Thyroid gland (tissue), 4 donors: ENCODE measurements at regions not wholly inside any gene's neighbourhood (a gene's known extent, or its start where the extent isn't known, plus 50 kb on each side); places are given as distances from the start of the nearest gene placed in this dataset.

ENCODE experiments used
- POLR2A ChIP-seq, 2 donors: fragments of 450-650 bp; IDR thresholded peaks; one replicate each; pipeline ENCODE4 v1.6.1; 2017; ENCODE audit warnings: antibody characterized with exemption in 2 of 2, mild to moderate bottlenecking in 2 of 2, moderate library complexity in 1 of 2
- TF ChIP-seq, protein P1 (sequence below), 6 experiments: fragments of 200-600 bp in 3 of 6; fragments of 450-650 bp in 3 of 6; sonication (generic) in 3 of 6; IDR thresholded peaks; one replicate each; pipeline ENCODE4 v1.5.1; 2016 to 2019; ENCODE audit warnings: antibody characterized with exemption in 6 of 6, mild to moderate bottlenecking in 2 of 6, inconsistent platforms in 1 of 6, moderate library complexity in 1 of 6

DNA sequence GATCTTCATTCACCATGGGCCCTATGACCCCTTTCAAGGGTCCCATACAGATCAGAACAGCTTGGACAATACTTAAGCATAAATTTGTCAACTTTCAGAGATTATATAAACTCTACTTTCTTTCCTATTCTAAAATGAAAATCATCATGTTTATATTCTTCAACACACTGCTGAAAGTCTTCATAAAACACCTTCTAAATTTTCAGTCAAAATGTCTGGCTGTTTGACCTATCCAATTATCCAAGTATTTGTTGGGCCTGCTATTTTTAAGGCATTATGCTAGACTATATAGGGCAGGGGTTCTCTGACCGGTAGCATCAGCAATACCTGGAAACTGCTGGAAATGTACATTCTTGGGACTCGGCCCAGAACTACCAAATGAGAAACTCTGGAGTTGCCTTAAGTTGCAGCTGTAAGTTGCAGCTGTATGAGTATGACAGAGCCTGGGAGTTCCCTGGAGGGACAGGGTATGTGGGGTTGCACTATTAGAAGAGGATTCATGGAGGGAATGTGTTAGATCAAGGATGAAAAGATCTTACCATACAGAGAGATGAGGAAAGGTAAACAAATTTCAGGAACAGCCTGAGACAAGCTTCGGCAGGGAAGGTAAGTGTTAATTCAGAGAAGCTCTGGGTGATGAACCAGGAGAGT is 293.0 kb downstream of the ADGB start:
- TF ChIP-seq, protein P1, sequence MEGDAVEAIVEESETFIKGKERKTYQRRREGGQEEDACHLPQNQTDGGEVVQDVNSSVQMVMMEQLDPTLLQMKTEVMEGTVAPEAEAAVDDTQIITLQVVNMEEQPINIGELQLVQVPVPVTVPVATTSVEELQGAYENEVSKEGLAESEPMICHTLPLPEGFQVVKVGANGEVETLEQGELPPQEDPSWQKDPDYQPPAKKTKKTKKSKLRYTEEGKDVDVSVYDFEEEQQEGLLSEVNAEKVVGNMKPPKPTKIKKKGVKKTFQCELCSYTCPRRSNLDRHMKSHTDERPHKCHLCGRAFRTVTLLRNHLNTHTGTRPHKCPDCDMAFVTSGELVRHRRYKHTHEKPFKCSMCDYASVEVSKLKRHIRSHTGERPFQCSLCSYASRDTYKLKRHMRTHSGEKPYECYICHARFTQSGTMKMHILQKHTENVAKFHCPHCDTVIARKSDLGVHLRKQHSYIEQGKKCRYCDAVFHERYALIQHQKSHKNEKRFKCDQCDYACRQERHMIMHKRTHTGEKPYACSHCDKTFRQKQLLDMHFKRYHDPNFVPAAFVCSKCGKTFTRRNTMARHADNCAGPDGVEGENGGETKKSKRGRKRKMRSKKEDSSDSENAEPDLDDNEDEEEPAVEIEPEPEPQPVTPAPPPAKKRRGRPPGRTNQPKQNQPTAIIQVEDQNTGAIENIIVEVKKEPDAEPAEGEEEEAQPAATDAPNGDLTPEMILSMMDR (IDR thresholded peaks at IDR 0.05): no peak
- TF ChIP-seq POLR2A (IDR thresholded peaks at IDR 0.05): no peak
